ENCODE measurements at regions not wholly inside any gene's neighbourhood (a gene's known extent, or its start where the extent isn't known, plus 50 kb on each side); places are given as distances from the start of the nearest gene placed in this dataset.

- Histone ChIP-seq H3K9ac (ENCODE audit: low read length) (no peak overlapping the region), H3K27me3 (ENCODE audit: insufficient read depth, low read depth, low read length) (peaks cover 28% of the 10 kb centered on the region), H3K9me3 (ENCODE audit: low read length) (no peaks in the 10 kb centered on the region), H3F3A (ENCODE audit: insufficient read depth, low read length, poor library complexity, severe bottlenecking) (no peaks in the 10 kb centered on the region), H3K4me3 (ENCODE audit: low read length) (no peak overlapping the region), H2AFZ (ENCODE audit: low read depth, low read length) (no peak overlapping the region), H3K79me2 (replicated peaks; ENCODE audit: insufficient read depth, low read length) (no peaks in the 10 kb centered on the region), H3K4me2 (ENCODE audit: low read length) (no peak overlapping the region), H3K27ac (ENCODE audit: low read length) (no peak overlapping the region), H4K20me1 (ENCODE audit: insufficient read depth) (no peaks in the 10 kb centered on the region), H3K36me3 (ENCODE audit: insufficient read depth, low read length) (no peaks in the 10 kb centered on the region), H3K9me2 (ENCODE audit: insufficient read depth, low read length) (no peaks in the 10 kb centered on the region)
- TF ChIP-seq EZH2 (IDR thresholded peaks at IDR 0.05; ENCODE audit: borderline replicate concordance, insufficient read depth, low read length, poor library complexity, severe bottlenecking), result no peak
- no peak for TF ChIP-seq EP300 (conservative IDR thresholded peaks at IDR 0.05; ENCODE audit: poor library complexity, severe bottlenecking)
- no peak for TF ChIP-seq RAD21 (conservative IDR thresholded peaks at IDR 0.05)
- TF ChIP-seq SMC3 (conservative IDR thresholded peaks at IDR 0.05; ENCODE audit: poor library complexity), result no peak
- no peak for TF ChIP-seq MXI1 (conservative IDR thresholded peaks at IDR 0.05; ENCODE audit: poor library complexity, severe bottlenecking)
- TF ChIP-seq, protein P1, sequence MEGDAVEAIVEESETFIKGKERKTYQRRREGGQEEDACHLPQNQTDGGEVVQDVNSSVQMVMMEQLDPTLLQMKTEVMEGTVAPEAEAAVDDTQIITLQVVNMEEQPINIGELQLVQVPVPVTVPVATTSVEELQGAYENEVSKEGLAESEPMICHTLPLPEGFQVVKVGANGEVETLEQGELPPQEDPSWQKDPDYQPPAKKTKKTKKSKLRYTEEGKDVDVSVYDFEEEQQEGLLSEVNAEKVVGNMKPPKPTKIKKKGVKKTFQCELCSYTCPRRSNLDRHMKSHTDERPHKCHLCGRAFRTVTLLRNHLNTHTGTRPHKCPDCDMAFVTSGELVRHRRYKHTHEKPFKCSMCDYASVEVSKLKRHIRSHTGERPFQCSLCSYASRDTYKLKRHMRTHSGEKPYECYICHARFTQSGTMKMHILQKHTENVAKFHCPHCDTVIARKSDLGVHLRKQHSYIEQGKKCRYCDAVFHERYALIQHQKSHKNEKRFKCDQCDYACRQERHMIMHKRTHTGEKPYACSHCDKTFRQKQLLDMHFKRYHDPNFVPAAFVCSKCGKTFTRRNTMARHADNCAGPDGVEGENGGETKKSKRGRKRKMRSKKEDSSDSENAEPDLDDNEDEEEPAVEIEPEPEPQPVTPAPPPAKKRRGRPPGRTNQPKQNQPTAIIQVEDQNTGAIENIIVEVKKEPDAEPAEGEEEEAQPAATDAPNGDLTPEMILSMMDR (IDR thresholded peaks at IDR 0.05; ENCODE audit: poor library complexity, severe bottlenecking), result no peak
- TF ChIP-seq, protein P2, sequence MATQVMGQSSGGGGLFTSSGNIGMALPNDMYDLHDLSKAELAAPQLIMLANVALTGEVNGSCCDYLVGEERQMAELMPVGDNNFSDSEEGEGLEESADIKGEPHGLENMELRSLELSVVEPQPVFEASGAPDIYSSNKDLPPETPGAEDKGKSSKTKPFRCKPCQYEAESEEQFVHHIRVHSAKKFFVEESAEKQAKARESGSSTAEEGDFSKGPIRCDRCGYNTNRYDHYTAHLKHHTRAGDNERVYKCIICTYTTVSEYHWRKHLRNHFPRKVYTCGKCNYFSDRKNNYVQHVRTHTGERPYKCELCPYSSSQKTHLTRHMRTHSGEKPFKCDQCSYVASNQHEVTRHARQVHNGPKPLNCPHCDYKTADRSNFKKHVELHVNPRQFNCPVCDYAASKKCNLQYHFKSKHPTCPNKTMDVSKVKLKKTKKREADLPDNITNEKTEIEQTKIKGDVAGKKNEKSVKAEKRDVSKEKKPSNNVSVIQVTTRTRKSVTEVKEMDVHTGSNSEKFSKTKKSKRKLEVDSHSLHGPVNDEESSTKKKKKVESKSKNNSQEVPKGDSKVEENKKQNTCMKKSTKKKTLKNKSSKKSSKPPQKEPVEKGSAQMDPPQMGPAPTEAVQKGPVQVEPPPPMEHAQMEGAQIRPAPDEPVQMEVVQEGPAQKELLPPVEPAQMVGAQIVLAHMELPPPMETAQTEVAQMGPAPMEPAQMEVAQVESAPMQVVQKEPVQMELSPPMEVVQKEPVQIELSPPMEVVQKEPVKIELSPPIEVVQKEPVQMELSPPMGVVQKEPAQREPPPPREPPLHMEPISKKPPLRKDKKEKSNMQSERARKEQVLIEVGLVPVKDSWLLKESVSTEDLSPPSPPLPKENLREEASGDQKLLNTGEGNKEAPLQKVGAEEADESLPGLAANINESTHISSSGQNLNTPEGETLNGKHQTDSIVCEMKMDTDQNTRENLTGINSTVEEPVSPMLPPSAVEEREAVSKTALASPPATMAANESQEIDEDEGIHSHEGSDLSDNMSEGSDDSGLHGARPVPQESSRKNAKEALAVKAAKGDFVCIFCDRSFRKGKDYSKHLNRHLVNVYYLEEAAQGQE (IDR thresholded peaks at IDR 0.05; ENCODE audit: borderline replicate concordance), result no peak
- no peak for TF ChIP-seq POLR2AphosphoS5 (IDR thresholded peaks at IDR 0.05)
- no peak for TF ChIP-seq TAF1 (IDR thresholded peaks at IDR 0.05; ENCODE audit: low read depth)
Measured at GRCh38 chr2:118216224-118216623, 128.0 kb downstream of the INSIG2 start.

DNA sequence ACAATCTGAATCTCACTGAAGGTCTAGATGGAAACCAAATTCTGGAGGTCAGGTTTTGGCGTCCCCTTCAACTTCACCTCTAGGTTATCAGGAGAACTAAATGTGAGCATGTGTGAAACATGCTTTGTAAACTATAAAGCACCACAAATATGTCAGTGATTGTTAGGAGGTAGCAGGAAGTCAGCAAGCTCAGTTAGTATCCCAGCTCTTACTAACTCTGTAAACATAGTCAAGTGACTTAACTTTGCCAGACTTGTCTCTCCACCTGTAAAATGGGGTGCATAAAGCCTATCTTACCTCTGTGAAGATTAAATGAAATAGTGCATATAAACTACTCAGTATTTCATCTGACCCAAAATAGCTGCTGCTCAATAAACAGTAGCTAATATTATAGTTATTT lies 121.5 kb downstream of the INSIG2 start:
- no peak for TF ChIP-seq RAD21 (conservative IDR thresholded peaks at IDR 0.05)
- no peak for TF ChIP-seq POLR2AphosphoS5 (IDR thresholded peaks at IDR 0.05)
- TF ChIP-seq, protein P2 (IDR thresholded peaks at IDR 0.05; ENCODE audit: borderline replicate concordance), result no peak
- no peak for TF ChIP-seq EP300 (conservative IDR thresholded peaks at IDR 0.05; ENCODE audit: poor library complexity, severe bottlenecking)
- TF ChIP-seq TAF1 (IDR thresholded peaks at IDR 0.05; ENCODE audit: low read depth), result no peak
- TF ChIP-seq, protein P1 (IDR thresholded peaks at IDR 0.05; ENCODE audit: poor library complexity, severe bottlenecking), result no peak
- TF ChIP-seq EZH2 (IDR thresholded peaks at IDR 0.05; ENCODE audit: borderline replicate concordance, insufficient read depth, low read length, poor library complexity, severe bottlenecking), result no peak
- no peak for TF ChIP-seq SMC3 (conservative IDR thresholded peaks at IDR 0.05; ENCODE audit: poor library complexity)
- no peak for TF ChIP-seq MXI1 (conservative IDR thresholded peaks at IDR 0.05; ENCODE audit: poor library complexity, severe bottlenecking)
- Histone ChIP-seq H3F3A (ENCODE audit: insufficient read depth, low read length, poor library complexity, severe bottlenecking) (no peaks in the 10 kb centered on the region), H3K27ac (ENCODE audit: low read length) (no peak overlapping the region), H3K9me2 (ENCODE audit: insufficient read depth, low read length) (no peaks in the 10 kb centered on the region), H3K4me2 (ENCODE audit: low read length) (no peak overlapping the region), H3K4me3 (ENCODE audit: low read length) (no peak overlapping the region), H2AFZ (ENCODE audit: low read depth, low read length) (no peak overlapping the region), H3K9me3 (ENCODE audit: low read length) (no peaks in the 10 kb centered on the region), H3K27me3 (ENCODE audit: insufficient read depth, low read depth, low read length) (no peaks in the 10 kb centered on the region), H3K79me2 (replicated peaks; ENCODE audit: insufficient read depth, low read length) (no peaks in the 10 kb centered on the region), H3K36me3 (ENCODE audit: insufficient read depth, low read length) (no peaks in the 10 kb centered on the region), H3K9ac (ENCODE audit: low read length) (no peak overlapping the region), H4K20me1 (ENCODE audit: insufficient read depth) (no peaks in the 10 kb centered on the region)
